Hepatocyte (in vitro differentiated cells): ENCODE measurements at regions not wholly inside any gene's neighbourhood (a gene's known extent, or its start where the extent isn't known, plus 50 kb on each side); places are given as distances from the start of the nearest gene placed in this dataset.

Experiments
- EZH2 ChIP-seq: fragments of 200-600 bp; sonication (generic); IDR thresholded peaks from 2 replicates; pipeline ENCODE4 v1.6.1; 2016; ENCODE audit warnings: antibody characterized with exemption, mild to moderate bottlenecking, borderline replicate concordance
- EZH2phosphoT487 ChIP-seq: fragments of 200-600 bp; sonication (generic); IDR thresholded peaks from one replicate; pipeline ENCODE4 v1.6.1; 2018; ENCODE audit warnings: antibody characterized with exemption, mild to moderate bottlenecking, low read depth, moderate library complexity; ENCODE audit not compliant: unreplicated experiment, severe bottlenecking
- TF ChIP-seq, protein P1 (sequence below): fragments of 200-600 bp; sonication (generic); IDR thresholded peaks from 2 replicates; pipeline ENCODE4 v1.5.1; 2016; ENCODE audit warnings: antibody characterized with exemption, mild to moderate bottlenecking; ENCODE audit not compliant: poor library complexity

DNA sequence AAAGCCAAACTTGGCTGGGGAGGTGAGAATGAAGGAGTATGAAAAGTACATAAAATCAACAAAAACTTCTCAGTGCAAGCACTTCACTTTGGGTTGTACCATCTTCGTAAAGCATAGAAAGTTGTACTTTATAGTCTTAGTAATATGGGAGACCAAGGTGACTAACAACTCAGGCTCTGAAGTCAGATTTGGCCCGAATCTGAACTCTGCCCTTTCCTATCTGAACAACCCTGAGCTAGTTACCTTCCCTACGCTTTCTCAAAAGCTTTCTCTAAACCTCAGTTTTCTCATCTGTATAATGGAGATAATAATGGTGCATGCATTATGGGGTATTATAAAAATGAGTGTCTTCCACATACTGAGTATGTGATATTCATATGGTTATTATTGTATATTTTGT is 285.4 kb upstream of the UMPS start:
- TF ChIP-seq, protein P1, sequence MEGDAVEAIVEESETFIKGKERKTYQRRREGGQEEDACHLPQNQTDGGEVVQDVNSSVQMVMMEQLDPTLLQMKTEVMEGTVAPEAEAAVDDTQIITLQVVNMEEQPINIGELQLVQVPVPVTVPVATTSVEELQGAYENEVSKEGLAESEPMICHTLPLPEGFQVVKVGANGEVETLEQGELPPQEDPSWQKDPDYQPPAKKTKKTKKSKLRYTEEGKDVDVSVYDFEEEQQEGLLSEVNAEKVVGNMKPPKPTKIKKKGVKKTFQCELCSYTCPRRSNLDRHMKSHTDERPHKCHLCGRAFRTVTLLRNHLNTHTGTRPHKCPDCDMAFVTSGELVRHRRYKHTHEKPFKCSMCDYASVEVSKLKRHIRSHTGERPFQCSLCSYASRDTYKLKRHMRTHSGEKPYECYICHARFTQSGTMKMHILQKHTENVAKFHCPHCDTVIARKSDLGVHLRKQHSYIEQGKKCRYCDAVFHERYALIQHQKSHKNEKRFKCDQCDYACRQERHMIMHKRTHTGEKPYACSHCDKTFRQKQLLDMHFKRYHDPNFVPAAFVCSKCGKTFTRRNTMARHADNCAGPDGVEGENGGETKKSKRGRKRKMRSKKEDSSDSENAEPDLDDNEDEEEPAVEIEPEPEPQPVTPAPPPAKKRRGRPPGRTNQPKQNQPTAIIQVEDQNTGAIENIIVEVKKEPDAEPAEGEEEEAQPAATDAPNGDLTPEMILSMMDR = no peak
- no peak for TF ChIP-seq EZH2phosphoT487
- TF ChIP-seq EZH2 = no peak
